HEK293T (cell line): ENCODE measurements at regions not wholly inside any gene's neighbourhood (a gene's known extent, or its start where the extent isn't known, plus 50 kb on each side); places are given as distances from the start of the nearest gene placed in this dataset.
"Not testable (repeated sequence)": the region's sequence is repeated elsewhere in the genome, so short reads cannot be mapped to it uniquely, and the experiment has no call there.

ENCODE experiments used
- CTCF ChIA-PET: fragments of 350-600 bp; formaldehyde crosslinking; extraction: SDS; loops from one replicate; lab custom pipeline; 2021; ENCODE audit warnings: antibody characterized with exemption, inconsistent platforms; lab: Yijun Ruan, JAX
- POLR2A ChIA-PET: fragments of 350-600 bp; formaldehyde crosslinking; extraction: SDS; loops from one replicate; lab custom pipeline; 2020; ENCODE audit warnings: antibody characterized with exemption, inconsistent platforms; lab: Yijun Ruan, JAX
- DNase-seq: peaks from one replicate; pipeline ENCODE4 v3.0.0; 2012; ENCODE audit warnings: mixed read lengths; ENCODE audit errors: extremely low spot score
- ARNT ChIP-seq: fragments of 450-650 bp; IDR thresholded peaks from 2 replicates; pipeline ENCODE4 v1.6.1; 2017; ENCODE audit warnings: mild to moderate bottlenecking
- BHLHE40 ChIP-seq: fragments of 450-650 bp; IDR thresholded peaks from 2 replicates; pipeline ENCODE4 v1.6.1; 2016; ENCODE audit warnings: mild to moderate bottlenecking, moderate library complexity, borderline replicate concordance
- CTBP1 ChIP-seq: fragments of 450-650 bp; IDR thresholded peaks from 2 replicates; pipeline ENCODE4 v1.6.1; 2016; ENCODE audit warnings: borderline replicate concordance
- ELF4 ChIP-seq: fragments of 450-650 bp; IDR thresholded peaks from 2 replicates; pipeline ENCODE4 v1.6.1; 2017; ENCODE audit warnings: antibody characterized with exemption
- FOXA1 ChIP-seq: fragments of 450-650 bp; IDR thresholded peaks from 2 replicates; pipeline ENCODE4 v1.6.1; 2016; ENCODE audit warnings: mild to moderate bottlenecking
- FOXK2 ChIP-seq: fragments of 450-650 bp; IDR thresholded peaks from 2 replicates; pipeline ENCODE4 v1.6.1; 2016; ENCODE audit warnings: mild to moderate bottlenecking
- FOXM1 ChIP-seq: fragments of 450-650 bp; IDR thresholded peaks from 2 replicates; pipeline ENCODE4 v1.6.1; 2017; ENCODE audit warnings: mild to moderate bottlenecking, borderline replicate concordance
- HDGF ChIP-seq: fragments of 450-650 bp; IDR thresholded peaks from 2 replicates; pipeline ENCODE4 v1.6.1; 2017; ENCODE audit warnings: antibody characterized with exemption, borderline replicate concordance
- L3MBTL2 ChIP-seq: fragments of 450-650 bp; conservative IDR thresholded peaks from 2 replicates; pipeline ENCODE4 v1.6.1; 2016; ENCODE audit warnings: mild to moderate bottlenecking
- LEF1 ChIP-seq: fragments of 450-650 bp; IDR thresholded peaks from 2 replicates; pipeline ENCODE4 v1.6.1; 2017; ENCODE audit warnings: mild to moderate bottlenecking, borderline replicate concordance
- NFRKB ChIP-seq: fragments of 450-650 bp; IDR thresholded peaks from 2 replicates; pipeline ENCODE4 v1.6.1; 2016; ENCODE audit warnings: mild to moderate bottlenecking, moderate library complexity
- SP1 ChIP-seq: fragments of 450-650 bp; IDR thresholded peaks from 2 replicates; pipeline ENCODE4 v1.6.1; 2017
- SUZ12 ChIP-seq: fragments of 450-650 bp; IDR thresholded peaks from 2 replicates; pipeline ENCODE4 v1.6.1; 2016; ENCODE audit warnings: mild to moderate bottlenecking
- TARDBP ChIP-seq: fragments of 450-650 bp; IDR thresholded peaks from 2 replicates; pipeline ENCODE4 v1.6.1; 2016
- ZNF384 ChIP-seq: fragments of 450-650 bp; IDR thresholded peaks from 2 replicates; pipeline ENCODE4 v1.6.1; 2016
- TF ChIP-seq, protein P1 (sequence below): fragments of 450-650 bp; IDR thresholded peaks from 2 replicates; pipeline ENCODE4 v1.6.1; 2016

DNA sequence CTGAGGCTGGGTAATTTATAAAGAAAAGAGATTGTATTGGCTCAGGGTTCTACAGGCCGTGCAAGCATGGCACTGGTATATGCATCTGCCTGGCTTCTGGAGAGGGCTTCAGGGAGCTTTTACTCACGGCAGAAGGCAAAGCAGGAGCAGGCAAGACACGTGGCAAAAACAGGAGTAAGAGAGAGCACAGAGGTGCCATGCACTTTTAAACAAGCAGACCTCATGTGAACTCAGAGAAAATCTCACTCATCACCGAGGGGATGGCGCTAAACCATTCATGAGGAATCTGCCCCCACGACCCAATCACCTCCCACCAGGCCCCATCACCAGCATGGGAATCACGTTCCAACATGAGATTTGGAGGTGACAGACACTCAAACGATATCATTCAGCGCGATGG lies 400.7 kb upstream of the RUNX1 start:
- TF ChIP-seq CTBP1: no peak
- no peak for TF ChIP-seq BHLHE40
- TF ChIP-seq L3MBTL2: no peak
- no peak for TF ChIP-seq SUZ12
- no peak for TF ChIP-seq SP1
- TF ChIP-seq FOXA1: no peak
- no peak for TF ChIP-seq ARNT
- no peak for TF ChIP-seq ELF4
- no peak for TF ChIP-seq FOXM1
- TF ChIP-seq, protein P1, sequence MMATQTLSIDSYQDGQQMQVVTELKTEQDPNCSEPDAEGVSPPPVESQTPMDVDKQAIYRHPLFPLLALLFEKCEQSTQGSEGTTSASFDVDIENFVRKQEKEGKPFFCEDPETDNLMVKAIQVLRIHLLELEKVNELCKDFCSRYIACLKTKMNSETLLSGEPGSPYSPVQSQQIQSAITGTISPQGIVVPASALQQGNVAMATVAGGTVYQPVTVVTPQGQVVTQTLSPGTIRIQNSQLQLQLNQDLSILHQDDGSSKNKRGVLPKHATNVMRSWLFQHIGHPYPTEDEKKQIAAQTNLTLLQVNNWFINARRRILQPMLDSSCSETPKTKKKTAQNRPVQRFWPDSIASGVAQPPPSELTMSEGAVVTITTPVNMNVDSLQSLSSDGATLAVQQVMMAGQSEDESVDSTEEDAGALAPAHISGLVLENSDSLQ: no peak
- TF ChIP-seq HDGF: no peak
- TF ChIP-seq NFRKB: no peak
- no peak for TF ChIP-seq ZNF384
- no peak for TF ChIP-seq TARDBP
- POLR2A ChIA-PET: no interaction called here
- DNase-seq: no peak
- CTCF ChIA-PET: no interaction called here

DNA sequence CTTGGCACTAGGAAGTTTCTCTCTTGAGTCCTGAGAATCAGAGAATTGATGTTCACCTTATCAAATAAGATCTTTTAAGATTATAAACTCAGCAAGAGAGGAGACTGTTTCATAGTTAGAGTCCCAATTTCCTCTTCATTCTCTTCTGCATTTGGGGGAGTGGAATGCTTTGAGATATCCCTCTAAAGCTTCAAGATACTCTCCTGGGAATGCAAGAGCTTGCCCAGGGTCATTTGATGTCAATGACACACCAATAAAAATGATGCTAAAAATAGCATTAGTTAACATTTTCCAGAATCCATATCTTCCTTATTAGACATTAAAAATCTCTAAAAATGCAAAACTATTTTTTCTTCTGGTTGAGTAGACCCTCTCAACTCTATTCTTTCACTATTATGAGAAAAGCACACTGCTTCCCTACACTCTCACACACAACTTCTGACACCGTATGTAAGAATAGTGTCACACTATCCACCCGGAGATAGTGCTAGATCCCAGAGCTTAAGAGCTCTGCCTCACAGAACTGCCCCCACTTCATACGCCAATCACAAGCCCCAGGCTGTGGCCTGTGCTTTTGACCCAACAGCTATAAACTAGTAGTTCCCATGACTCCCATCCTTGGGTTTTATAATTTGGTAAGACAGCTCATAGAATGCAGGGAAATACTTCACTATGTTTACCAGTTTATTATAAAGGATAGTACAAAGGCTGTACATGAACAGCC lies 399.9 kb upstream of the RUNX1 start:
- no peak for DNase-seq
- ChIA-PET CTCF (no interaction called here), POLR2A (no interaction called here)
- TF ChIP-seq SP1 (no peak), CTBP1 (no peak), NFRKB (no peak), ZNF384 (no peak)

DNA sequence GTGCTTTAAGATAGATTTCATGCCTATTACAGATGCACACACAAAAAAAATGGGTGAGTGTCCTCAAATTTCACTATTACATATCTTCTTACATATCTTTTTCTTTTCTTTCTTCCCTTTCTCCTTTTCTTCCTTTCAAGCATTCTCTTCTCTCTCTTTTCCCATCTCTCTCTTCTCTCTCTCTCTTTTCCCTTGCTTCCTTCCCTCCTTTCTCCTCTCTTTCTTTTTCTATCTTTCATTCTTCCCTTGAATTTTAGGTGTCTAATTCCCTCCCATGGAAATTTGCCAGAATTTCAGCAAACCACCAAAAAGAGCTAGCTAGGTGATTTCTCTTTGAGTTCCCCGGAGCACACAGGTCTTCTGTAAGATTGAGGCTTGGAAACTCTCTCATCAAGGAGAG lies 395.3 kb upstream of the RUNX1 start:
- CTCF ChIA-PET: no interaction called here
- TF ChIP-seq HDGF: no peak
- TF ChIP-seq L3MBTL2: no peak
- TF ChIP-seq BHLHE40: no peak
- no peak for TF ChIP-seq TARDBP
- TF ChIP-seq ZNF384: no peak
- TF ChIP-seq ELF4: no peak
- no peak for TF ChIP-seq NFRKB
- no peak for TF ChIP-seq CTBP1
- TF ChIP-seq FOXA1: no peak
- POLR2A ChIA-PET: no interaction called here
- no peak for DNase-seq

DNA sequence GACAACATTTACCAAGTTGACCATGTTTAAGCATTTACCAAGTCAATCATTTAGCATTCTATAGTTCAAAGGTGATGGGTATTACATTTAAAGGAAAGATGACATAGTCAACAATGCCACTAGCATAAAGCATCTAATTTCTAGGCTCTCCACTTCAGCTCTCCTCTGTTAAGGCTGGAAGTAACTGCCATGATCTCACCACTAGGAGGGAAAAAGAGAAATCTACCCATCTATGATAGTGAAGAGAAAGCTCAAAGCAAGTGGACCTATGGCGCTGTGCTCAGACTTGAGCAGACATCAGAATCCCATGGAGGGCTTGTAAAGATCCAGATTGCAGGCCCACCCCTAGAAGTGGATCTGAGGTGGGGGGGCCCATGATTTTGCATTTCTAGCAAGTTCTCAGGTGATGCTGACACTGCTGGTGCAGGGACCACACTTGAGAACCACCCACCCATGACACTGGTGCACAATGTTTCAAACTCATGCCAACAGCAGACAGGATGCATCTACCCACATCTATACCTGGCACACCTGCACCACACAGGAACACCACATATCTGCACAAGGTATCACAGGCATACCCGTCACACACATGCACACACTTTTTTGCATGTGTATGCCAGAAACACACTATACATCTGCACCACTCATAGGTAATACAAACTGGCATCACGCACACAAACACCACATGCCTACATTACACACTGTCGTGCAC lies 392.9 kb upstream of the RUNX1 start:
- DNase-seq: no peak
- POLR2A ChIA-PET: no interaction called here
- CTCF ChIA-PET: interaction anchor here (0.6 kb wide), 1 partner anchor 156 kb away, joined by 3 read pairs; no protein-coding TSS in a partner anchor
- no peak for TF ChIP-seq SP1

DNA sequence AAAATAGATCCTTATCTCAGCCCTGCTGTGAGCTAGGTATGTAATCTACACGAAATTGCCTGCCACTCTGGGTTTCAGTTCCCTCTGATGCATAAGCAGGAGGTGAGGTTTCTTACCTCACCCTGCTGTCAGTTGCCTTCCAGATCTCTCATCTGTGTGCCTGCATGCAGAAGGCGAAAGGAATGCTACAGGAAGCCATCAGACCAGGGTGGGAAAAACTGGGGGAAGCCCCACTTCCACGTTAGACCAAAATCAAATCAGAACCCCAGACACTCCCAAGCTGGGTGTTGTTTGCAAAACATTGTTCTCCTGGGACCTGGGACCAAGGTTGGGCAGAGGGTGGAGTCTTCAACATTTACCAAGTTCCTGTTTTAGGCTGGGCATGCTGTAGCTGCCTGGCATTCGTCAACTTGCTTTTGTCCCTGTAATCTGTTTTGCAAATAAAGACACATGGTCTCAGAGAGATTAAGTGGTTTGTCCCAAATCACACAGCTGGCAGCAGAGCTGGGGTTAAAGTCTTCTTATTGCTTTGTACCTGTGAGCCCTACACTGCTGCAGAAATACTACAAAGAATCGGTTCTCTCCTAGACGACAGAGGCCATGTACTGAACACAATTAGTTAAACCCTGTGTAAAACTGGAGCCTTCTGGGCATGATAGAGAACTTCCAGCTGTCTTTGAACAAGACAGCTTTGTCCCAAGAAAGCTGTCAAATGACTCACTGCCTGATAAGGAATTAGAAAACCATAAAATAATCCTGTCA lies 389.7 kb upstream of the RUNX1 start:
- CTCF ChIA-PET: interaction anchor here (0.6 to 0.8 kb wide), 2 partner anchors 289 to 401 kb away, joined by 3 read pairs; no protein-coding TSS in a partner anchor
- POLR2A ChIA-PET: no interaction called here
- DNase-seq: no peak
- TF ChIP-seq L3MBTL2 (no peak), ELF4 (no peak), FOXK2 (no peak), LEF1 (no peak), FOXA1 (no peak), SUZ12 (no peak), FOXM1 (no peak), ZNF384 (no peak)

DNA sequence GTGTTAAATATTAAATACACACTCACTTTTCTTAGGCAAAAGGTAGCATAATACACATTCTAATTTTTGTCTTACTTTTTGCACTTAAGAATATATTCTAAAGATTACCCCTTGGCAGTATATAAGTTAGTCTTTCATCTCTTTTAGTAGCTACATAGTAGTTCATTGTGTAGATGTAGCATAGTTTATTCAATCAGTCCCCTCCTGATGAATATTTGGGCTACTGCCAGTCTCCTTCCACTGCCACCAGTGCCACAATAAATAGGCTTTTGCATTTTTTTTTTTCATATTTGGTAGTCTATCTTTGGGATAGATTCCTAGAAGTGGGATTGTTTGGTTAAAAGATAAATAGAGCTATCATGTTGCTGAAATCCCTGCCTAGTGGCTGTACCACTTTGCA lies 388.8 kb upstream of the RUNX1 start:
- POLR2A ChIA-PET: no interaction called here
- no peak for DNase-seq
- CTCF ChIA-PET: interaction anchor here (0.8 kb wide), 1 partner anchor 402 kb away, joined by 3 read pairs; no protein-coding TSS in a partner anchor
- no peak for TF ChIP-seq L3MBTL2
- no peak for TF ChIP-seq TARDBP

DNA sequence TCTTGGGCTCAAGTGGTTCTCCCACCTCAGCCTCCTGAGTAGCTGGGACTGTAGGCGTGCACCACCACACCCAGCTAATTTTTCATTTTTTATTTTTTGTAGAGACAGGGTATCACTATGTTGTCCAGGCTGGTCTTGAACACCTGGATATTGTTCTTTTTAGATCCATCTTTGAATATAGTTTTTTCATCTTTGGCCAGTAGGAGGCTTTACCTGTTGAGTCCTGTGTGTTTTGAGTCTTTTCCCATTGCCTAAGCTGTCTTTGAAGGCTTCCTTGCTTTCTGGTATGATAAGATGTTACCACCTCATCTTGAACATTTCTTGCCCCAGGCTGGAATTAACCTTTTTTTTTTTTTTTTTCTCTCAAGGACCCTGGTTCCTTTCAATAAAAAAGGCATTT lies 387.8 kb upstream of the RUNX1 start:
- no peak for DNase-seq
- ChIA-PET POLR2A (no interaction called here), CTCF (no interaction called here)
- TF ChIP-seq FOXA1: no peak
- no peak for TF ChIP-seq ZNF384
- TF ChIP-seq ARNT: no peak
- no peak for TF ChIP-seq ELF4
- TF ChIP-seq NFRKB: no peak
- no peak for TF ChIP-seq FOXK2
- no peak for TF ChIP-seq SP1
- TF ChIP-seq LEF1: no peak

DNA sequence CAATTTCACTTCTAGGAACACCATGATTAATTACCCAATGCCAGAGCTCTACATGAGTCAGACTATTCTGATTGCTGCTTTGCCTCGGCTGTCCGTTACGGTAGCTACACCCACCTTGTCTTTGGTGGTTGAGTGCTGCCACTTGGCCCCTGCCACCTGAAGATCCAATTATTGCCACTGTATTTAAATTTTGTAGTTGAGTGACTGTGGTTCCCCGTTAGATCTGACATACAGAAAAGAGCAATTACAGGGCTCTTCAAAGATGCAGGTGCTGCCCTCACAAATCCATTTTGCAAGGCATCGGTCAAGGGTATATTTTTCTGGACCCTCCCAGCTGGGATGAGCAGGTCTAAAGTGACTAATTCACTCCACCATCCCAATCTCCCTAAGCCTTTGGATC lies 383.5 kb upstream of the RUNX1 start:
- DNase-seq, CTCF ChIA-PET, POLR2A ChIA-PET: not testable (repeated sequence)
